ENCODE measurements at regions not wholly inside any gene's neighbourhood (a gene's known extent, or its start where the extent isn't known, plus 50 kb on each side); places are given as distances from the start of the nearest gene placed in this dataset.

DNA sequence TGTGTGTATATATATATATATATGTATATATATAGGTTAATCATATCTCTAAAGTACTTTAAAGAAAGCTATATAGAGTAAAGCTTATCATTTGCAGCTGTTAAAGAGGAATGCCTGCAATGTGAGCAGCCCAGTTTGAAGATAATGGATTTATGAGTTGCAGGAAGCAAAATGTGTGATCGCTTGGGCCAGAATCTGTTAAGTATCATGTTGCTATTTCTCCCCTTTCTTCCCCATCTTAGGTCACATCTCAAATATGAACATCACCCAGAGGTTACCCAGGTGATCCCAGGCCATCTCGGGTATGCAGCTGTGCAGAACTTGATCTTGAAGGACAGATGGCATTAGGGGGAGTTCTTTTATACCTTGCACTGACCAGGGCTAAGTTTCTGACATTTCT lies 316.5 kb downstream of the MTX2 start:
- TF ChIP-seq HDAC2 (IDR thresholded peaks at IDR 0.05) (no peak), POLR2A (IDR thresholded peaks at IDR 0.05; ENCODE audit: low read length) (no peak), JUN (IDR thresholded peaks at IDR 0.05) (no peak)
- TF ChIP-seq, protein P1, sequence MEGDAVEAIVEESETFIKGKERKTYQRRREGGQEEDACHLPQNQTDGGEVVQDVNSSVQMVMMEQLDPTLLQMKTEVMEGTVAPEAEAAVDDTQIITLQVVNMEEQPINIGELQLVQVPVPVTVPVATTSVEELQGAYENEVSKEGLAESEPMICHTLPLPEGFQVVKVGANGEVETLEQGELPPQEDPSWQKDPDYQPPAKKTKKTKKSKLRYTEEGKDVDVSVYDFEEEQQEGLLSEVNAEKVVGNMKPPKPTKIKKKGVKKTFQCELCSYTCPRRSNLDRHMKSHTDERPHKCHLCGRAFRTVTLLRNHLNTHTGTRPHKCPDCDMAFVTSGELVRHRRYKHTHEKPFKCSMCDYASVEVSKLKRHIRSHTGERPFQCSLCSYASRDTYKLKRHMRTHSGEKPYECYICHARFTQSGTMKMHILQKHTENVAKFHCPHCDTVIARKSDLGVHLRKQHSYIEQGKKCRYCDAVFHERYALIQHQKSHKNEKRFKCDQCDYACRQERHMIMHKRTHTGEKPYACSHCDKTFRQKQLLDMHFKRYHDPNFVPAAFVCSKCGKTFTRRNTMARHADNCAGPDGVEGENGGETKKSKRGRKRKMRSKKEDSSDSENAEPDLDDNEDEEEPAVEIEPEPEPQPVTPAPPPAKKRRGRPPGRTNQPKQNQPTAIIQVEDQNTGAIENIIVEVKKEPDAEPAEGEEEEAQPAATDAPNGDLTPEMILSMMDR (IDR thresholded peaks at IDR 0.05): no peak
- TF ChIP-seq, protein P2, sequence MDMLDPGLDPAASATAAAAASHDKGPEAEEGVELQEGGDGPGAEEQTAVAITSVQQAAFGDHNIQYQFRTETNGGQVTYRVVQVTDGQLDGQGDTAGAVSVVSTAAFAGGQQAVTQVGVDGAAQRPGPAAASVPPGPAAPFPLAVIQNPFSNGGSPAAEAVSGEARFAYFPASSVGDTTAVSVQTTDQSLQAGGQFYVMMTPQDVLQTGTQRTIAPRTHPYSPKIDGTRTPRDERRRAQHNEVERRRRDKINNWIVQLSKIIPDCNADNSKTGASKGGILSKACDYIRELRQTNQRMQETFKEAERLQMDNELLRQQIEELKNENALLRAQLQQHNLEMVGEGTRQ (IDR thresholded peaks at IDR 0.05): no peak

Measured in A549 (cell line).